ENCODE measurements at regions not wholly inside any gene's neighbourhood (a gene's known extent, or its start where the extent isn't known, plus 50 kb on each side); places are given as distances from the start of the nearest gene placed in this dataset.

- Histone ChIP-seq H3K4me1 (replicated peaks in 1 of 4; ENCODE audit: control insufficient read depth in 3 of 4, insufficient read depth in 4 of 4, low read length in 3 of 4) (peaks cover 0 to 11% (median 6%) of the 10 kb centered on the region in 4 experiments; a peak in 5 of 7 replicates), H4K91ac (replicated peaks; ENCODE audit: insufficient read length, low read length) (no peak overlapping the region), H3K4me2 (ENCODE audit: insufficient read depth in 1 of 2, low read depth in 2 of 2, low read length in 2 of 2) (no peak overlapping the region), H3K27ac (ENCODE audit: low read depth, low read length) (no peak overlapping the region), H3K4me3 (ENCODE audit: extremely low read depth in 1 of 4, insufficient read depth in 2 of 4, low read depth in 3 of 4, low read length in 4 of 4) (no peak overlapping the region), H3K36me3 (ENCODE audit: control insufficient read depth in 2 of 4, insufficient read depth in 4 of 4, low read length in 3 of 4) (no peaks in the 10 kb centered on the region), H3K23ac (ENCODE audit: insufficient read length) (no peak overlapping the region), H2AK5ac (ENCODE audit: low read depth, low read length) (no peak overlapping the region), H3K14ac (ENCODE audit: insufficient read length) (no peak overlapping the region), H2AFZ (ENCODE audit: low read length) (no peak overlapping the region), H4K5ac (ENCODE audit: insufficient read length, low read depth, low read length) (no peak overlapping the region), H2BK120ac (replicated peaks; ENCODE audit: low read depth, low read length) (no peak overlapping the region), H2BK5ac (ENCODE audit: low read depth, low read length) (no peak overlapping the region), H3K4ac (replicated peaks; ENCODE audit: insufficient read length, low read depth, low read length) (no peak overlapping the region), H4K20me1 (replicated peaks in 1 of 2; ENCODE audit: control insufficient read depth in 1 of 2, insufficient read depth in 2 of 2, low read length in 2 of 2) (peaks cover 0 to 2% of the 10 kb centered on the region in 2 experiments), H3K18ac (ENCODE audit: extremely low read depth, low read length) (no peak overlapping the region), H3K9me3 (ENCODE audit: insufficient read depth in 2 of 2, low read depth in 1 of 2, low read length in 1 of 2) (peaks cover 8% of the 10 kb centered on the region in 2 experiments; a peak in 2 of 4 replicates), H3K79me1 (ENCODE audit: low read depth, low read length) (no peaks in the 10 kb centered on the region), H4K8ac (ENCODE audit: extremely low read depth, insufficient read depth, low read length) (no peak overlapping the region), H3K27me3 (replicated peaks in 1 of 4; ENCODE audit: control insufficient read depth in 3 of 4, extremely low read depth in 1 of 4, insufficient read depth in 3 of 4, low read length in 3 of 4) (no peaks in the 10 kb centered on the region; a peak in 2 of 7 replicates), H2BK20ac (ENCODE audit: low read length) (no peak overlapping the region), H3K79me2 (ENCODE audit: control insufficient read depth in 1 of 2, insufficient read depth in 2 of 2, low read length in 2 of 2) (no peaks in the 10 kb centered on the region), H3K56ac (replicated peaks; ENCODE audit: insufficient read length, low read depth, low read length) (no peak overlapping the region), H2BK12ac (ENCODE audit: low read depth, low read length) (no peak overlapping the region), H2BK15ac (ENCODE audit: low read length) (no peak overlapping the region), H3K23me2 (ENCODE audit: low read depth, low read length) (no peaks in the 10 kb centered on the region), H3K9ac (replicated peaks in 1 of 4; ENCODE audit: extremely low read depth in 1 of 4, low read depth in 3 of 4, low read length in 3 of 4) (no peak overlapping the region)
- no peak for DNase-seq (ENCODE audit: low read depth in 1 of 2, low spot score in 2 of 2)
- no peak for FAIRE-seq
- POLR2A ChIA-PET (ENCODE audit: partially characterized antibody): no interaction called here
- CTCF ChIA-PET (ENCODE audit: partially characterized antibody): interaction anchor here (1.0 to 6.1 kb wide), 2 partner anchors 13 to 139 kb away, joined by 4 to 28 read pairs; no protein-coding TSS in a partner anchor
- TF ChIP-seq CHD1 (IDR thresholded peaks at IDR 0.05; ENCODE audit: low read depth, low read length): no peak
- no peak for TF ChIP-seq YY1 (IDR thresholded peaks at IDR 0.05; ENCODE audit: low read depth, low read length)
- TF ChIP-seq SUZ12 (IDR thresholded peaks at IDR 0.05; ENCODE audit: low read length): no peak
- TF ChIP-seq SIX5 (IDR thresholded peaks at IDR 0.05; ENCODE audit: low read depth, low read length): no peak
- TF ChIP-seq TEAD4 (IDR thresholded peaks at IDR 0.05; ENCODE audit: low read depth, low read length): no peak
- WGBS, 2 experiments (ENCODE audit: extremely low coverage in 1 of 2, insufficient coverage in 1 of 2, insufficient read length in 1 of 2, insufficient replicate concordance in 2 of 2, low coverage in 1 of 2, low lambda C conversion rate in 2 of 2, missing lambda C conversion rate in 1 of 2): 83% methylated on average over 12 of the region's 13 CpGs; no CpG with 5 or more reads in 1 of the 2 experiments
Measured at GRCh38 chr17:77879226-77879895, 79.1 kb upstream of the TNRC6C start.
